Activated B cell treated with CpG ODN at 0.5 μM for 24 hours (primary cell): ENCODE measurements at regions not wholly inside any gene's neighbourhood (a gene's known extent, or its start where the extent isn't known, plus 50 kb on each side); places are given as distances from the start of the nearest gene placed in this dataset.

Experiments
- ATAC-seq: fragments of 200-7000 bp; cut with Tn5 transposase; one replicate; pipeline ENCODE4 v1.10.0; 2021; ENCODE audit warnings: low read depth, mild to moderate bottlenecking, moderate library complexity
- CTCF ChIA-PET: fragments of 350-600 bp; sonication (Branson Sonifier 250); formaldehyde crosslinking; loops from one replicate; lab custom pipeline; 2021; ENCODE audit warnings: antibody characterized with exemption; lab: Charles Lee
- POLR2A ChIA-PET: fragments of 350-600 bp; sonication (Branson Sonifier 250); formaldehyde crosslinking; loops from one replicate; lab custom pipeline; 2021; ENCODE audit warnings: antibody characterized with exemption; lab: Charles Lee
- DNase-seq: peaks from one replicate; pipeline ENCODE4 v3.0.0; 2022
- H3K27ac Mint-ChIP-seq: one replicate; pipeline ENCODE4 v1.8.0; 2020; ENCODE audit warnings: mixed read lengths
- H3K27me3 Mint-ChIP-seq: one replicate; pipeline ENCODE4 v1.8.0; 2021; ENCODE audit warnings: mixed read lengths
- H3K36me3 Mint-ChIP-seq: one replicate; pipeline ENCODE4 v1.8.0; 2021; ENCODE audit warnings: low read depth, mixed read lengths
- H3K4me1 Mint-ChIP-seq: one replicate; pipeline ENCODE4 v1.8.0; 2021; ENCODE audit warnings: mixed read lengths
- H3K4me3 Mint-ChIP-seq: one replicate; pipeline ENCODE4 v1.8.0; 2020; ENCODE audit warnings: mild to moderate bottlenecking, mixed read lengths
- H3K9me3 Mint-ChIP-seq: one replicate; pipeline ENCODE4 v1.8.0; 2020; ENCODE audit warnings: mixed read lengths
- CTCF ChIP-seq: fragments of 200-600 bp; IDR thresholded peaks from one replicate; pipeline ENCODE4 v1.8.0; 2022; ENCODE audit warnings: antibody characterized with exemption, mild to moderate bottlenecking
- intact Hi-C: fragments of 100-400 bp; cut with micrococcal nuclease; formaldehyde crosslinking; loops from one replicate; pipeline ENCODE4 v1.15.1; 2024

GRCh38 chr22:47394504-47395440 lies 632.3 kb downstream of the TBC1D22A start:
- H3K4me1 Mint-ChIP-seq = no peaks in the 10 kb centered on the region
- POLR2A ChIA-PET = no interaction called here

GRCh38 chr22:47393191-47393590 lies 630.7 kb downstream of the TBC1D22A start:
- Mint-ChIP-seq H3K27me3 (no peaks in the 10 kb centered on the region), H3K4me3 (no peak overlapping the region), H3K27ac (no peak overlapping the region), H3K4me1 (no peaks in the 10 kb centered on the region), H3K9me3 (no peaks in the 10 kb centered on the region), H3K36me3 (no peaks in the 10 kb centered on the region)
- ATAC-seq (no peak), DNase-seq (no peak)
- CTCF ChIA-PET = no interaction called here
- no peak for TF ChIP-seq CTCF
- intact Hi-C loops = no loop called here
- POLR2A ChIA-PET = no interaction called here

More at GRCh38 chr22:47394504-47395440, 632.3 kb downstream of the TBC1D22A start:
- CTCF ChIA-PET = no interaction called here
- ATAC-seq (no peak), DNase-seq (no peak)
- Mint-ChIP-seq H3K27me3 (no peaks in the 10 kb centered on the region), H3K36me3 (no peaks in the 10 kb centered on the region), H3K9me3 (no peaks in the 10 kb centered on the region), H3K4me3 (no peak overlapping the region), H3K27ac (no peak overlapping the region)
- intact Hi-C loops = no loop called here
- TF ChIP-seq CTCF = no peak

- ChIA-PET POLR2A (no interaction called here), CTCF (no interaction called here)
- no peaks in the 10 kb centered on the region for H3K36me3 Mint-ChIP-seq
- no peak for DNase-seq
- H3K27ac Mint-ChIP-seq = no peak overlapping the region
- no peak overlapping the region for H3K4me3 Mint-ChIP-seq
- TF ChIP-seq CTCF = no peak
- H3K4me1 Mint-ChIP-seq = no peaks in the 10 kb centered on the region
- intact Hi-C loops = no loop called here
- no peaks in the 10 kb centered on the region for H3K9me3 Mint-ChIP-seq
- no peaks in the 10 kb centered on the region for H3K27me3 Mint-ChIP-seq
- no peak for ATAC-seq
Measured at GRCh38 chr22:47392729-47393128, 630.3 kb downstream of the TBC1D22A start.

GRCh38 chr22:47392054-47392347 lies 629.6 kb downstream of the TBC1D22A start:
- H3K4me1 Mint-ChIP-seq = no peaks in the 10 kb centered on the region
- CTCF ChIA-PET = no interaction called here

More at GRCh38 chr22:47392054-47392347, 629.6 kb downstream of the TBC1D22A start:
- POLR2A ChIA-PET = no interaction called here
- Mint-ChIP-seq H3K36me3 (no peaks in the 10 kb centered on the region), H3K27me3 (no peaks in the 10 kb centered on the region), H3K9me3 (no peaks in the 10 kb centered on the region), H3K4me3 (no peak overlapping the region), H3K27ac (no peak overlapping the region)
- no peak for ATAC-seq
- no peak for DNase-seq
- no peak for TF ChIP-seq CTCF
- intact Hi-C loops = no loop called here
